Spleen (tissue), 7 donors: ENCODE measurements at regions not wholly inside any gene's neighbourhood (a gene's known extent, or its start where the extent isn't known, plus 50 kb on each side); places are given as distances from the start of the nearest gene placed in this dataset.

Experiments used
- CTCF ChIP-seq, 11 experiments: fragments of 200-600 bp in 7 of 11; fragments of 450-650 bp in 4 of 11; sonication (generic) in 4 of 11; IDR thresholded peaks in 8 of 11; conservative IDR thresholded peaks in 3 of 11; 1 replicate in 7 of 11; 2 replicates in 4 of 11; pipeline versions ENCODE4 v1.4.0 to v1.8.0; 2016 to 2021; ENCODE audit warnings: antibody characterized with exemption in 11 of 11, inconsistent platforms in 4 of 11, mild to moderate bottlenecking in 1 of 11
- POLR2AphosphoS5 ChIP-seq, 3 donors: sonication (generic); formaldehyde crosslinking; IDR thresholded peaks; one replicate each; pipeline ENCODE4 v1.5.1; 2017; ENCODE audit warnings: antibody characterized with exemption in 3 of 3
- donor health status: DM: no; HTN: no; CAD: no; lungs with moderate emphysema.
- donor health status: DM: no; HTN: no; CAD: no.
- donor health status: DM: no; HTN: no; CAD: no.

DNA sequence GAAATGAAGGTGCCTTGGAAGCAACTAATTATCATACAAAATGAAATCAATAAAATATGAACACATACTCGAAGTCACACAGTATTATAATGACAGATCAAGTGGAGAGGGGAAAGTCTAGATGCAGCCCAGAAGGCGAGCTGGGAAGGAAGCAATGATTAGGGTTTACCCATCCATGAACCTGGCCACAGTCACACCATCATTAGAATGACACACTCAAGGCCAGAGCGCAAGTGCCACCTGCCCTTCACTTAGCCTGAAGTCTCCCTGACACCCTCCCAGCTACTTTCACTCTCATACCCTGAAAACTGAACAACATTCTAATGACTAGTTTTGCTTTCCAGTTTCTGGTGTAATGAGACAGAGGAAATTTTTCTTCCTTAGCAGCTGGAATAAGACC, 302.8 kb upstream of the JARID2 start:
- TF ChIP-seq CTCF (IDR thresholded peaks at IDR 0.05 in 8 of 11, conservative IDR thresholded peaks at IDR 0.05 in 3 of 11) = no peak
- no peak for TF ChIP-seq POLR2AphosphoS5 (IDR thresholded peaks at IDR 0.05)
